HL-60 (cell line): ENCODE measurements at regions not wholly inside any gene's neighbourhood (a gene's known extent, or its start where the extent isn't known, plus 50 kb on each side); places are given as distances from the start of the nearest gene placed in this dataset.

Experiments
- TF ChIP-seq, protein P1 (sequence below): IDR thresholded peaks from one replicate; pipeline ENCODE4 v1.5.1; 2011; ENCODE audit warnings: low read length, control low read depth, inconsistent platforms; ENCODE audit not compliant: insufficient read depth
- TF ChIP-seq, protein P2 (sequence below): IDR thresholded peaks from 2 replicates; pipeline ENCODE4 v1.6.1; 2012; ENCODE audit warnings: low read depth; ENCODE audit not compliant: insufficient replicate concordance

DNA sequence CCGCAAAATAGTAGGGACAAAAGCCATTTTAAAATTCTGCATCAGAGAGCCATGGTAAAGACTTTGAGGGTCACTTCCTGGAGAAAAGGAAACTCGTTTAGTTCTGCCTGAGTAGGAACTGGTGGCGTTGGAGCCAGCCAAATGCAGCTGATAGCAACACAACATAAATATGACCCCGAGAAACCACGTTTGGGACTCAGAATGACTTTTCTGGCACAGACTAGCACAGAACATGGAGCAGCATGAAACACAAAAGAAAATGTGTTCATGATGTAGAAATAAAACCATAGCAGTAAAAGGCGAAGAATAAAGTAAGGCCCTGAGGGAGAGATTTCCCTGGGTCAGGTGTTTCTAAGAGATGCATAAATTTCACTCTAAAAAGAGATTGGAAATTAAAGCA lies 149.2 kb upstream of the KLHL29 start:
- TF ChIP-seq, protein P1, sequence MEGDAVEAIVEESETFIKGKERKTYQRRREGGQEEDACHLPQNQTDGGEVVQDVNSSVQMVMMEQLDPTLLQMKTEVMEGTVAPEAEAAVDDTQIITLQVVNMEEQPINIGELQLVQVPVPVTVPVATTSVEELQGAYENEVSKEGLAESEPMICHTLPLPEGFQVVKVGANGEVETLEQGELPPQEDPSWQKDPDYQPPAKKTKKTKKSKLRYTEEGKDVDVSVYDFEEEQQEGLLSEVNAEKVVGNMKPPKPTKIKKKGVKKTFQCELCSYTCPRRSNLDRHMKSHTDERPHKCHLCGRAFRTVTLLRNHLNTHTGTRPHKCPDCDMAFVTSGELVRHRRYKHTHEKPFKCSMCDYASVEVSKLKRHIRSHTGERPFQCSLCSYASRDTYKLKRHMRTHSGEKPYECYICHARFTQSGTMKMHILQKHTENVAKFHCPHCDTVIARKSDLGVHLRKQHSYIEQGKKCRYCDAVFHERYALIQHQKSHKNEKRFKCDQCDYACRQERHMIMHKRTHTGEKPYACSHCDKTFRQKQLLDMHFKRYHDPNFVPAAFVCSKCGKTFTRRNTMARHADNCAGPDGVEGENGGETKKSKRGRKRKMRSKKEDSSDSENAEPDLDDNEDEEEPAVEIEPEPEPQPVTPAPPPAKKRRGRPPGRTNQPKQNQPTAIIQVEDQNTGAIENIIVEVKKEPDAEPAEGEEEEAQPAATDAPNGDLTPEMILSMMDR = no peak
- TF ChIP-seq, protein P2, sequence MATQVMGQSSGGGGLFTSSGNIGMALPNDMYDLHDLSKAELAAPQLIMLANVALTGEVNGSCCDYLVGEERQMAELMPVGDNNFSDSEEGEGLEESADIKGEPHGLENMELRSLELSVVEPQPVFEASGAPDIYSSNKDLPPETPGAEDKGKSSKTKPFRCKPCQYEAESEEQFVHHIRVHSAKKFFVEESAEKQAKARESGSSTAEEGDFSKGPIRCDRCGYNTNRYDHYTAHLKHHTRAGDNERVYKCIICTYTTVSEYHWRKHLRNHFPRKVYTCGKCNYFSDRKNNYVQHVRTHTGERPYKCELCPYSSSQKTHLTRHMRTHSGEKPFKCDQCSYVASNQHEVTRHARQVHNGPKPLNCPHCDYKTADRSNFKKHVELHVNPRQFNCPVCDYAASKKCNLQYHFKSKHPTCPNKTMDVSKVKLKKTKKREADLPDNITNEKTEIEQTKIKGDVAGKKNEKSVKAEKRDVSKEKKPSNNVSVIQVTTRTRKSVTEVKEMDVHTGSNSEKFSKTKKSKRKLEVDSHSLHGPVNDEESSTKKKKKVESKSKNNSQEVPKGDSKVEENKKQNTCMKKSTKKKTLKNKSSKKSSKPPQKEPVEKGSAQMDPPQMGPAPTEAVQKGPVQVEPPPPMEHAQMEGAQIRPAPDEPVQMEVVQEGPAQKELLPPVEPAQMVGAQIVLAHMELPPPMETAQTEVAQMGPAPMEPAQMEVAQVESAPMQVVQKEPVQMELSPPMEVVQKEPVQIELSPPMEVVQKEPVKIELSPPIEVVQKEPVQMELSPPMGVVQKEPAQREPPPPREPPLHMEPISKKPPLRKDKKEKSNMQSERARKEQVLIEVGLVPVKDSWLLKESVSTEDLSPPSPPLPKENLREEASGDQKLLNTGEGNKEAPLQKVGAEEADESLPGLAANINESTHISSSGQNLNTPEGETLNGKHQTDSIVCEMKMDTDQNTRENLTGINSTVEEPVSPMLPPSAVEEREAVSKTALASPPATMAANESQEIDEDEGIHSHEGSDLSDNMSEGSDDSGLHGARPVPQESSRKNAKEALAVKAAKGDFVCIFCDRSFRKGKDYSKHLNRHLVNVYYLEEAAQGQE = no peak
